ENCODE measurements at regions not wholly inside any gene's neighbourhood (a gene's known extent, or its start where the extent isn't known, plus 50 kb on each side); places are given as distances from the start of the nearest gene placed in this dataset.

- TF ChIP-seq CTCF (conservative IDR thresholded peaks at IDR 0.05 in 1 of 2, IDR thresholded peaks at IDR 0.05 in 1 of 2; ENCODE audit: extremely low read depth in 1 of 2, insufficient read depth in 1 of 2, low read depth in 1 of 2, low read length in 2 of 2), result no peak
- TF ChIP-seq EZH2 (IDR thresholded peaks at IDR 0.05; ENCODE audit: borderline replicate concordance, low read length), result no peak
Measured at GRCh38 chr14:96686126-96686525, 111.1 kb upstream of the VRK1 start.

All from mammary epithelial cell (primary cell).